Neutrophil (primary cell): ENCODE measurements at regions not wholly inside any gene's neighbourhood (a gene's known extent, or its start where the extent isn't known, plus 50 kb on each side); places are given as distances from the start of the nearest gene placed in this dataset.

Experiments used
- H3K27ac ChIP-seq: fragments of 200-600 bp; sonication (generic); 2 replicates; pipeline ENCODE4 v1.5.1; 2016; ENCODE audit warnings: mild to moderate bottlenecking, moderate library complexity
- H3K27me3 ChIP-seq: fragments of 200-600 bp; sonication (generic); 2 replicates; pipeline ENCODE4 v1.6.0; 2016; ENCODE audit warnings: mild to moderate bottlenecking
- H3K36me3 ChIP-seq: fragments of 200-600 bp; sonication (generic); 2 replicates; pipeline ENCODE4 v1.5.1; 2017
- H3K4me1 ChIP-seq, 2 experiments: fragments of 200-600 bp in 1 of 2; sonication (generic) in 1 of 2; 1 replicate in 1 of 2; 2 replicates in 1 of 2; pipeline versions ENCODE4 v1.5.1 to v1.6.1; 2013 to 2016; ENCODE audit warnings: low read depth in 1 of 2, low read length in 1 of 2, mild to moderate bottlenecking in 1 of 2, moderate library complexity in 1 of 2; ENCODE audit not compliant: control insufficient read depth in 1 of 2, insufficient read depth in 1 of 2
- H3K4me3 ChIP-seq, 2 experiments: fragments of 200-600 bp in 1 of 2; sonication (generic) in 1 of 2; 1 replicate in 1 of 2; 2 replicates in 1 of 2; pipeline ENCODE4 v1.5.1; 2013 to 2016; ENCODE audit warnings: low read depth in 1 of 2, low read length in 1 of 2, mild to moderate bottlenecking in 1 of 2, moderate library complexity in 1 of 2
- H3K9me3 ChIP-seq: fragments of 200-600 bp; sonication (generic); 2 replicates; pipeline ENCODE4 v1.5.1; 2016
- CTCF ChIP-seq: fragments of 200-600 bp; sonication (generic); IDR thresholded peaks from 2 replicates; pipeline ENCODE4 v1.5.1; 2016; ENCODE audit warnings: antibody characterized with exemption

DNA sequence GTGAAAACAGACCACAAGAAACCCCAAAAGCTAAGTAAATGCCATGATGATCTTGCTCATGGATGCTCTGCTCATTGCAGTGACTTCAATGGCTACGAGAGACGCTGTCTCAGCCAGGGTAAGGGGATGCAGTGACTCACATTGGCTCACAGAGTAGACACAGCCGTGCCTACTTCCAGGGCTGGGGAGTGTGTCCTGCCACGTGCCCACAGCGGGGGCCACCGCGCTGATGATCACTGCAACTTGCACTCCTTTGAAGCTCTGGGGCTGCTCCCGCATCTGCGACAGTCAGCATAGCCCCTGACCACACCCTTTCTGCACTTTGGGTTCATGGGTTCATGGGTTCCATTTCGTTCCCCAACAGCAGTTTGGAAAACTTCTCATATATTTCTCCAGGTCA lies 231.4 kb upstream of the RPL38 start:
- Histone ChIP-seq H3K27ac (no peak overlapping the region), H3K36me3 (no peaks in the 10 kb centered on the region), H3K4me3 (no peak overlapping the region), H3K4me1 (peaks cover 32 to 33% of the 10 kb centered on the region in 2 experiments), H3K9me3 (no peaks in the 10 kb centered on the region), H3K27me3 (no peaks in the 10 kb centered on the region)
- no peak for TF ChIP-seq CTCF

DNA sequence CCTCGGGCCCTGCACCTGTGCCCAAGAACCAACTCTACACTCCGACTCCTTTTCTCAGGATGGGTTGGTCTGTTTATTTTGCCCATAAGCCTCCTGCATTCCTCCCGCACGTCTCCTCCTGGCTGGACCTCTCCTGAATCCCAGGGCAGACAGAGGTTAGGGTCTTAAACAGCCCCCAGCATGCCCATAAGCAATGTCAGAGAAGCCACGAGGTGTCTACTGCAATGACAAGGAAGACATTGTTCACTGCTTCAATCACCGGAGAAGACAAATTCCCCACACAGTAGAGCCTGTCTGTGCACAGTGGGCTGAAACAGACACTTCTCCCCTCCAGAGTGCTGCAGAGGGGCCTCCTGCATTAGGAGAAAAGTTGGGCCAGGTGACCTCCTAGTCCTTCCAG lies 230.6 kb upstream of the RPL38 start:
- Histone ChIP-seq H3K4me1 (peaks cover 32 to 37% of the 10 kb centered on the region in 2 experiments), H3K36me3 (no peaks in the 10 kb centered on the region), H3K27me3 (no peaks in the 10 kb centered on the region), H3K27ac (no peak overlapping the region), H3K9me3 (no peaks in the 10 kb centered on the region), H3K4me3 (no peak overlapping the region)
- TF ChIP-seq CTCF: no peak

GRCh38 chr17:73973586-73974409 lies 229.7 kb upstream of the RPL38 start:
- Histone ChIP-seq H3K27ac (no peak overlapping the region), H3K9me3 (no peaks in the 10 kb centered on the region), H3K4me3 (no peak overlapping the region), H3K4me1 (peaks cover 28 to 39% of the 10 kb centered on the region in 2 experiments), H3K27me3 (no peaks in the 10 kb centered on the region), H3K36me3 (no peaks in the 10 kb centered on the region)
- TF ChIP-seq CTCF: no peak

DNA sequence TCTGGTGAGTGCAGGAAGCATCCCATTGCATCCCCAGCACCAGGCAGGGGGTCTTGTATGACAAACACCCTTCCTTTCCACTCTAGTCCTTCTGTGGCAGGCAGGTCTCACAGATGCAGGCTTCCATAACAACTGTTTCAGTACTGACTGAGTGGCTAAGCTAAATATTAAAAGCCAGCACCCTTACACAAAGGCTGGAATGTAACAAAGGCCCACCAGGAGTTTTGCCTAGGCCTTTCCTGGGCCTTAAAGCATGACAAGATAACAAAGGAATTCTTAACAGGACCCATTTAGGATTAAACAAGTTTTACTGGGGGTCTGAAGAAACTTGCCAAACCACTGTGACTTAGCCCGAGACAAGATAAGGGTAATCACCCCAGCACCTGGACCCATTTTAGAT lies 228.9 kb upstream of the RPL38 start:
- Histone ChIP-seq H3K36me3 (no peaks in the 10 kb centered on the region), H3K4me1 (peaks cover 28 to 39% of the 10 kb centered on the region in 2 experiments), H3K9me3 (no peaks in the 10 kb centered on the region), H3K4me3 (no peak overlapping the region), H3K27ac (no peak overlapping the region), H3K27me3 (no peaks in the 10 kb centered on the region)
- no peak for TF ChIP-seq CTCF

DNA sequence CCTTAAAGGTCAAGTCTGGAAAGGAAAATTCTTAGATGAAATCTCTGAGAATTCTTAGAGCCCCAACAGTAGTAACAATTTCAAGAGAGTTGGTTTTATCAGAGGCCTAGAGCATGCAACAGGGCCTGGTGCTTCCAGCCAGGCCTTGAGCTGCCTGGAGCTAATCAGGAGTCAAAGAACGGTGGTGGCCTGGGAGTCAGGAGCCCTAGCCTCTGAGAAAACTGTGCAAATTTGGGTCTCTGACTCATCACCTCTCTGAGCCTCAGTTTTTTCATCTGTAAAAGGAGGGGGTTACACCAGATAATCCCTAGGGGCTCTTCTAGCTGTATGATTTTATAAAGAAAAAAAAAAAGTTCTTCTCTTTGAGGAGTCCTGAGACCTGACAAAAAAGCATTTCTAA lies 227.3 kb upstream of the RPL38 start:
- Histone ChIP-seq H3K9me3 (no peaks in the 10 kb centered on the region), H3K27me3 (no peaks in the 10 kb centered on the region), H3K27ac (no peak overlapping the region), H3K4me3 (no peak overlapping the region), H3K36me3 (no peaks in the 10 kb centered on the region), H3K4me1 (peaks cover 28 to 39% of the 10 kb centered on the region in 2 experiments)
- no peak for TF ChIP-seq CTCF
